IMR-90 (cell line): ENCODE measurements at regions not wholly inside any gene's neighbourhood (a gene's known extent, or its start where the extent isn't known, plus 50 kb on each side); places are given as distances from the start of the nearest gene placed in this dataset.

Experiments used
- ATAC-seq: fragments of 200-7000 bp; cut with Tn5 transposase; 2 replicates; pipeline ENCODE4 v1.9.1; 2020; ENCODE audit warnings: low read depth, mild to moderate bottlenecking, moderate library complexity
- BruUV-seq: library from RNA; stranded (reverse); fragments of 400-500 nt; replicated peaks from 2 replicates; lab custom pipeline; 2021; lab: Mats Ljungman, UMichigan
- CTCF ChIA-PET: fragments of 300-600 bp; formaldehyde crosslinking; extraction: SDS; loops from one replicate; lab custom pipeline; 2021; ENCODE audit warnings: antibody characterized with exemption; lab: Yijun Ruan, JAX
- POLR2A ChIA-PET: fragments of 300-600 bp; sonication (Branson Sonifier 250); formaldehyde crosslinking; loops from one replicate; lab custom pipeline; 2022; ENCODE audit warnings: antibody characterized with exemption; ENCODE audit not compliant: unreplicated experiment; lab: Charles Lee
- DNase-seq: peaks from one replicate; pipeline ENCODE4 v3.0.0; 2013
- H2AFZ ChIP-seq: replicated peaks from 2 replicates; pipeline ENCODE3; 2013; ENCODE audit warnings: low read length, mild to moderate bottlenecking; ENCODE audit not compliant: poor library complexity
- H2AK5ac ChIP-seq: 2 replicates; pipeline ENCODE4 v1.6.1; 2013; ENCODE audit warnings: low read depth, low read length, inconsistent platforms
- H2AK9ac ChIP-seq: replicated peaks from 2 replicates; pipeline ENCODE3; 2013; ENCODE audit warnings: mild to moderate bottlenecking, low read depth, low read length, moderate library complexity; ENCODE audit not compliant: poor library complexity
- H2BK120ac ChIP-seq: 2 replicates; pipeline ENCODE4 v1.6.1; 2013; ENCODE audit warnings: low read depth, low read length, inconsistent platforms
- H2BK15ac ChIP-seq: 3 replicates; pipeline ENCODE4 v1.6.1; 2013; ENCODE audit warnings: low read depth, low read length, inconsistent platforms
- H2BK20ac ChIP-seq: 2 replicates; pipeline ENCODE4 v1.6.1; 2013; ENCODE audit warnings: low read depth, mild to moderate bottlenecking, inconsistent platforms, low read length, moderate library complexity
- H2BK5ac ChIP-seq: 2 replicates; pipeline ENCODE4 v1.6.1; 2013; ENCODE audit warnings: mild to moderate bottlenecking, low read depth, low read length, inconsistent platforms; ENCODE audit not compliant: poor library complexity, severe bottlenecking
- H3K14ac ChIP-seq: replicated peaks from 2 replicates; pipeline ENCODE4 v1.6.1; 2013; ENCODE audit warnings: low read depth, low read length, inconsistent platforms
- H3K18ac ChIP-seq: 2 replicates; pipeline ENCODE4 v1.6.1; 2013; ENCODE audit warnings: low read depth, low read length, control low read depth
- H3K23ac ChIP-seq: 2 replicates; pipeline ENCODE4 v1.6.1; 2013; ENCODE audit warnings: low read depth, low read length, inconsistent platforms
- H3K27ac ChIP-seq: 2 replicates; pipeline ENCODE4 v1.5.1; 2013; ENCODE audit warnings: mild to moderate bottlenecking, control low read depth, low read length; ENCODE audit not compliant: insufficient read depth
- H3K27me3 ChIP-seq: 2 replicates; pipeline ENCODE4 v1.6.1; 2013; ENCODE audit warnings: low read length; ENCODE audit not compliant: control insufficient read depth, insufficient read depth
- H3K36me3 ChIP-seq: 2 replicates; pipeline ENCODE4 v1.6.1; 2013; ENCODE audit warnings: low read length, mixed read lengths; ENCODE audit not compliant: control insufficient read depth, insufficient read depth
- H3K4ac ChIP-seq: 2 replicates; pipeline ENCODE4 v1.6.1; 2013; ENCODE audit warnings: low read depth, low read length, inconsistent platforms
- H3K4me1 ChIP-seq: 2 replicates; pipeline ENCODE4 v1.6.1; 2013; ENCODE audit warnings: low read length, mixed read lengths; ENCODE audit not compliant: control insufficient read depth, insufficient read depth
- H3K4me2 ChIP-seq: 2 replicates; pipeline ENCODE4 v1.6.1; 2013; ENCODE audit warnings: low read depth, mild to moderate bottlenecking, control low read depth, low read length, moderate library complexity
- H3K4me3 ChIP-seq: 2 replicates; pipeline ENCODE4 v1.5.1; 2013; ENCODE audit warnings: low read depth, mild to moderate bottlenecking, control low read depth, low read length, moderate library complexity; ENCODE audit not compliant: insufficient read depth
- H3K56ac ChIP-seq: 2 replicates; pipeline ENCODE4 v1.6.1; 2013; ENCODE audit warnings: low read length, inconsistent platforms; ENCODE audit not compliant: insufficient read depth; ENCODE audit errors: extremely low read depth
- H3K79me1 ChIP-seq, 2 experiments: 2 replicates each; pipeline ENCODE4 v1.6.1; 2013; ENCODE audit warnings: low read length in 2 of 2, inconsistent platforms in 1 of 2, low read depth in 1 of 2
- H3K9ac ChIP-seq: 2 replicates; pipeline ENCODE4 v1.6.1; 2013; ENCODE audit warnings: low read depth, low read length, control low read depth
- H3K9me1 ChIP-seq: 2 replicates; pipeline ENCODE4 v1.6.1; 2013; ENCODE audit warnings: low read length, inconsistent platforms; ENCODE audit not compliant: insufficient read depth
- H3K9me3 ChIP-seq: 2 replicates; pipeline ENCODE4 v1.6.1; 2013; ENCODE audit warnings: low read length; ENCODE audit not compliant: control insufficient read depth, insufficient read depth
- H4K20me1 ChIP-seq: 2 replicates; pipeline ENCODE4 v1.6.1; 2013; ENCODE audit warnings: low read length, inconsistent platforms; ENCODE audit not compliant: insufficient read depth
- H4K5ac ChIP-seq: 2 replicates; pipeline ENCODE4 v1.6.1; 2013; ENCODE audit warnings: mild to moderate bottlenecking, low read depth, low read length, control low read depth
- H4K8ac ChIP-seq, 2 experiments: 2 replicates each; pipeline ENCODE4 v1.6.1; 2013; ENCODE audit warnings: low read depth in 2 of 2, low read length in 2 of 2, control low read depth in 1 of 2, inconsistent platforms in 1 of 2
- H4K91ac ChIP-seq: 2 replicates; pipeline ENCODE4 v1.6.1; 2013; ENCODE audit warnings: low read depth, low read length, inconsistent platforms; ENCODE audit not compliant: insufficient read depth
- MAFK ChIP-seq: IDR thresholded peaks from 2 replicates; pipeline ENCODE4 v1.6.1; 2012; ENCODE audit warnings: low read depth, low read length, improper control_type of control experiment
- NFE2L2 ChIP-seq: fragments of 150-350 bp; IDR thresholded peaks from 2 replicates; pipeline ENCODE4 v1.6.1; 2016; ENCODE audit warnings: low read depth, mild to moderate bottlenecking, low read length
- WGBS, 2 experiments: methylation state at CpG; one replicate each; pipeline versions ENCODE4 v1.1.5 to v1.1.7; 2013; ENCODE audit warnings: missing lambda C conversion rate in 2 of 2; ENCODE audit not compliant: insufficient read length in 1 of 2; ENCODE audit errors: extremely low coverage in 2 of 2; 5-methylcytosine and 5-hydroxymethylcytosine counted together
- dilution Hi-C: fragments of 300-500 bp; cut with HindIII; formaldehyde crosslinking; loops from one replicate; pipeline ENCODE4 v1.14.3; 2018; ENCODE audit warnings: low sequenced_read_pairs; ENCODE audit not compliant: unreplicated experiment
- in situ Hi-C: fragments of 300-500 bp; cut with MboI; formaldehyde crosslinking; loops from 3 replicates; pipeline ENCODE4 v1.14.3; 2019; ENCODE audit warnings: low sequenced_read_pairs, inconsistent platforms, mixed read lengths
- intact Hi-C: fragments of 100-400 bp; cut with micrococcal nuclease; formaldehyde crosslinking; loops from 2 replicates; pipeline ENCODE4 v1.10.0; 2022

- H3K9me3 ChIP-seq: no peaks in the 10 kb centered on the region
These were observed 566.9 kb upstream of the CDH6 start for GRCh38 chr5:30626557-30626956.

More at GRCh38 chr5:30626557-30626956, 566.9 kb upstream of the CDH6 start:
- H3K23ac ChIP-seq: no peak overlapping the region
- H2BK5ac ChIP-seq: no peak overlapping the region
- no peak overlapping the region for H3K56ac ChIP-seq
- H2BK15ac ChIP-seq: no peak overlapping the region
- POLR2A ChIA-PET: no interaction called here
- H2AFZ ChIP-seq: no peak overlapping the region
- no peaks in the 10 kb centered on the region for H3K36me3 ChIP-seq
- H4K8ac ChIP-seq: no peak overlapping the region
- no peak overlapping the region for H2BK120ac ChIP-seq
- no peak overlapping the region for H4K91ac ChIP-seq
- no peak overlapping the region for H3K4me3 ChIP-seq
- no peaks in the 10 kb centered on the region for H3K9me1 ChIP-seq
- no peaks in the 10 kb centered on the region for H3K4me1 ChIP-seq
- H3K4me2 ChIP-seq: no peak overlapping the region
- CTCF ChIA-PET: no interaction called here
- H3K18ac ChIP-seq: no peak overlapping the region
- peak; percentile 56 for TF ChIP-seq MAFK
- no peak for TF ChIP-seq NFE2L2
- H4K5ac ChIP-seq: no peak overlapping the region
- no peaks in the 10 kb centered on the region for H3K79me1 ChIP-seq
- BruUV-seq: no TSS peak
- no peak overlapping the region for H3K4ac ChIP-seq
- in situ Hi-C loops (no loop called here), dilution Hi-C loops (no loop called here), intact Hi-C loops (no loop called here)
- ATAC-seq (no peak), DNase-seq (no peak)
- H3K27ac ChIP-seq: no peak overlapping the region
- H2BK20ac ChIP-seq: no peak overlapping the region
- H2AK5ac ChIP-seq: no peak overlapping the region
- H3K14ac ChIP-seq: no peak overlapping the region
- no peak overlapping the region for H2AK9ac ChIP-seq
- H3K27me3 ChIP-seq: no peaks in the 10 kb centered on the region
- WGBS, 2 experiments: no CpG with 5 or more reads among the region's 2 CpGs
- H4K20me1 ChIP-seq: no peaks in the 10 kb centered on the region
- no peak overlapping the region for H3K9ac ChIP-seq
